ENCODE measurements at regions not wholly inside any gene's neighbourhood (a gene's known extent, or its start where the extent isn't known, plus 50 kb on each side); places are given as distances from the start of the nearest gene placed in this dataset.

GRCh38 chr16:64304951-64305350 lies 816.9 kb downstream of the CDH11 start:
- TF ChIP-seq CTCF (optimal IDR thresholded peaks at IDR 0.05 in 1 of 3, IDR thresholded peaks at IDR 0.05 in 1 of 3, conservative IDR thresholded peaks at IDR 0.05 in 1 of 3; ENCODE audit: extremely low read depth in 1 of 3, insufficient read depth in 2 of 3, low read length in 3 of 3) (no peak), EZH2 (IDR thresholded peaks at IDR 0.05; ENCODE audit: low read length) (no peak)
- Histone ChIP-seq H4K20me1 (ENCODE audit: control insufficient read depth, extremely low read depth, insufficient read depth, low read length) (no peaks in the 10 kb centered on the region), H3K4me3 (ENCODE audit: control insufficient read depth in 2 of 3, extremely low read depth in 1 of 3, insufficient read depth in 2 of 3, low read depth in 1 of 3, low read length in 3 of 3) (no peak overlapping the region), H3K4me1 (ENCODE audit: control insufficient read depth, extremely low read depth, insufficient read depth, low read length) (no peaks in the 10 kb centered on the region), H3K27ac (ENCODE audit: control insufficient read depth, insufficient read depth, low read length) (no peak overlapping the region), H3K36me3 (ENCODE audit: control insufficient read depth in 2 of 2, extremely low read depth in 1 of 2, insufficient read depth in 2 of 2, low read length in 2 of 2) (no peaks in the 10 kb centered on the region), H3K9ac (ENCODE audit: control insufficient read depth, extremely low read depth, insufficient read depth, low read length) (no peak overlapping the region), H3K4me2 (ENCODE audit: control insufficient read depth, extremely low read depth, insufficient read depth, low read depth, low read length) (no peak overlapping the region), H2AFZ (ENCODE audit: control insufficient read depth, low read length) (no peak overlapping the region), H3K9me1 (ENCODE audit: control insufficient read depth, extremely low read depth, insufficient read depth, low read length) (no peaks in the 10 kb centered on the region), H3K79me2 (ENCODE audit: control insufficient read depth, insufficient read depth, low read length) (no peaks in the 10 kb centered on the region), H3K9me3 (ENCODE audit: control insufficient read depth, low read depth, low read length) (no peaks in the 10 kb centered on the region), H3K27me3 (ENCODE audit: control insufficient read depth, extremely low read depth, insufficient read depth, low read length) (no peaks in the 10 kb centered on the region)
- DNase-seq (ENCODE audit: low read depth, low spot score) (no peak), FAIRE-seq (no peak)
- dilution Hi-C loops (cut with MboI; ENCODE audit: extremely low pct_ligation_motif_present, low sequenced_read_pairs), result no loop called here

GRCh38 chr16:64304396-64304795 lies 817.5 kb downstream of the CDH11 start:
- H3K4me3 ChIP-seq (ENCODE audit: control insufficient read depth in 2 of 3, extremely low read depth in 1 of 3, insufficient read depth in 2 of 3, low read depth in 1 of 3, low read length in 3 of 3), result no peak overlapping the region
- DNase-seq (ENCODE audit: low read depth, low spot score) (no peak), FAIRE-seq (no peak)
- dilution Hi-C loops (cut with MboI; ENCODE audit: extremely low pct_ligation_motif_present, low sequenced_read_pairs), result no loop called here
- H3K36me3 ChIP-seq (ENCODE audit: control insufficient read depth in 2 of 2, extremely low read depth in 1 of 2, insufficient read depth in 2 of 2, low read length in 2 of 2), result no peaks in the 10 kb centered on the region
- H3K27me3 ChIP-seq (ENCODE audit: control insufficient read depth, extremely low read depth, insufficient read depth, low read length), result no peaks in the 10 kb centered on the region
- no peaks in the 10 kb centered on the region for H3K79me2 ChIP-seq (ENCODE audit: control insufficient read depth, insufficient read depth, low read length)
- TF ChIP-seq EZH2 (IDR thresholded peaks at IDR 0.05; ENCODE audit: low read length) (no peak), CTCF (optimal IDR thresholded peaks at IDR 0.05 in 1 of 3, IDR thresholded peaks at IDR 0.05 in 1 of 3, conservative IDR thresholded peaks at IDR 0.05 in 1 of 3; ENCODE audit: extremely low read depth in 1 of 3, insufficient read depth in 2 of 3, low read length in 3 of 3) (no peak)
- no peak overlapping the region for H3K9ac ChIP-seq (ENCODE audit: control insufficient read depth, extremely low read depth, insufficient read depth, low read length)
- no peaks in the 10 kb centered on the region for H4K20me1 ChIP-seq (ENCODE audit: control insufficient read depth, extremely low read depth, insufficient read depth, low read length)
- no peak overlapping the region for H2AFZ ChIP-seq (ENCODE audit: control insufficient read depth, low read length)
- H3K4me1 ChIP-seq (ENCODE audit: control insufficient read depth, extremely low read depth, insufficient read depth, low read length), result no peaks in the 10 kb centered on the region
- no peak overlapping the region for H3K4me2 ChIP-seq (ENCODE audit: control insufficient read depth, extremely low read depth, insufficient read depth, low read depth, low read length)
- H3K9me3 ChIP-seq (ENCODE audit: control insufficient read depth, low read depth, low read length), result no peaks in the 10 kb centered on the region
- no peak overlapping the region for H3K27ac ChIP-seq (ENCODE audit: control insufficient read depth, insufficient read depth, low read length)
- H3K9me1 ChIP-seq (ENCODE audit: control insufficient read depth, extremely low read depth, insufficient read depth, low read length), result no peaks in the 10 kb centered on the region

Measured in keratinocyte (primary cell).